GM18867 (cell line): ENCODE measurements at regions not wholly inside any gene's neighbourhood (a gene's known extent, or its start where the extent isn't known, plus 50 kb on each side); places are given as distances from the start of the nearest gene placed in this dataset.

Experiments used
- ATAC-seq: cut with Tn5 transposase; IDR thresholded peaks from one replicate; pipeline ENCODE4 v1.9.1; 2021; ENCODE audit warnings: mild to moderate bottlenecking, moderate library complexity; ENCODE audit not compliant: unreplicated experiment

DNA sequence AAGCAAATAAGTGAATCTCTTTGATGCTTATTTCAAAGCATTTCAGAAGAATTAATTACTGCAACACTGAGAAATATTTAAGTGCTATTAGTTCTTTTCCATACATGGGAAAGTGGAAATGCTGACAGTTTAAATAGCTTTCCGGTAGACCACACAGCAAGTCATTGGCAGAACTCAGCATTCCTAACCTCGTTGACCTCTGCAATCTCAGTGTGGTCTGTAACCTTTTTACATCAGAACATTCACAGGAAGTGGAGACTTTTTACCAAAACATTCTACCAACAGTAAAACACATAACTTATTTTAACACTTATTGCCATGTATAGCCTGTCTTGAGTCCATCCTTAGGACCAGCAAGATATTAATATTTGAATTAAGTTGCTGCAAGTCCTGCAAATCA is 249.5 kb upstream of the DCN start:
- ATAC-seq: no peak

DNA sequence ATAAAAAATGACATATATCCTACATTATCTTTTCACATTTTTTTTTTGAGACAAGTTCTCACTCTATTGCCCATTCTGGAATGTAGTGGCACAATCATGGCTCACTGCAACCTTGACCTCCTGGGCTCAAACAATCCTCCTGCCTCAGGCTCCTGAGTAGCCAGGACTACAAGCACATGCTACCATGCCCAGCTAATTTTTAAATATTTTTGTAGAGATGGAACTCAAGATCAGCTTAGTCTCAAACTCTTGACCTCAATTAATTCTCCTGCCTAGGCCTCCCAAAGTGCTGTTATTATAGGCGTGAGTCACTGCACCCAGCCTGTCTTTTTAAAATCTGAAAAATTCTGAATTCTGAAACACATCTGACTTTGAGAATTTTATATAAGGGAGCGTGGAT is 241.9 kb upstream of the DCN start:
- ATAC-seq: no peak

DNA sequence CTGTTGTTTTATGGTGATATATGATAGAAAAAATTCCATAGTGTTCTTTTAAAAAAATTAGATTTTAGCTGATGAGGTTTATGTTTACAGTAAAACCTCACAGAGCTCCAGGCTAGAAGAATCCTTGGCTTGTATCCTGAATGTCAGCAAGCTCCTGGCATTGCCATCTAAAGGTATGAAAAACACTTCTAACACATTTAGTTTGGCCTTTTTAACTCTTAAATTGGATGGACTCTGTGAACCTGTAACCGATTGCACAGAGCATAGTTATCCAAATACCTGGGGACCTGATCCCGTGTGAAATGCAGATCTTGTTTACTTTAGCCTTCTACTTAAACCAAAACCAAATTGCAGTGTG is 241.1 kb upstream of the DCN start:
- ATAC-seq: no peak

DNA sequence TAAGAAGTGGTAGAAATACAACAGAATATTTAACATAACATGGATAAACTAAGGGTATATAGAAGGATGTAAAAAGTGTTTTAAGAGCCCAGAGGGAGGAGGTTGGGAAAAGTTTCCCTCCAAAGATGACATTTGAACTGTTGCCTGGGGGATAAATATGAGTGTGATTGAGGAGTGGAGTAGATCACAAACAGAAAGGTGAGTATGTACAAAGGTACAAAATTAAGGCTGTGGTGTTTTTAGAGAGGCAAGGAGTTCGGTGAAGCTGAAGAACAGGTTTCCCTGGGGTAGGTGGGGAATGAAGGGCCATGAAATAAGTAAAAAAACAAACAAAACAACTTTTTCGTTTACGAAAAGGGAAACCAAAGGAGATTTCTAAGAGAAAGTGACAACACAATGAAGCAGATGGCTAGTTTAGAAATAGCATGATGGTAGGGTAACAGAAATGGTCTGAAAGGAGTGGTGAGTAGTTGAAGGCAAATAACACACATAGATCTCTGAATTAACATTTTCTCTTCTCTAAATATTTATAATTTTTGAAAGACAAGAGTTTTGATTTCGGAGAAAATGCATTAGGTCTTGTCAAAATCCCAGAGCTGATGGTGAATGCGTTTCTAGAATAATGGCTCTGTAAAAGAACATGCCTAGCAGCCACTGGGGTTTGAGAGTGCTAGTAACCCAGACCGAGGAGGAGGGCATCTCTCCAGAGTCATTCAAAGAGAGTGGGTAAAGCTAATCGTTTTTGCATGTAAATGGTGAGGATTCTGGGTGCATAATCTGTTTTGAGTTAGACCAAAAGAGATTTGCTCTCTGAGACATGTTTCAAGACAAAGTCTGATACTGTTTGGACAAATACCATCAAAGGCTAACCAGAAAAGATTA is 240.4 kb upstream of the DCN start:
- no peak for ATAC-seq

DNA sequence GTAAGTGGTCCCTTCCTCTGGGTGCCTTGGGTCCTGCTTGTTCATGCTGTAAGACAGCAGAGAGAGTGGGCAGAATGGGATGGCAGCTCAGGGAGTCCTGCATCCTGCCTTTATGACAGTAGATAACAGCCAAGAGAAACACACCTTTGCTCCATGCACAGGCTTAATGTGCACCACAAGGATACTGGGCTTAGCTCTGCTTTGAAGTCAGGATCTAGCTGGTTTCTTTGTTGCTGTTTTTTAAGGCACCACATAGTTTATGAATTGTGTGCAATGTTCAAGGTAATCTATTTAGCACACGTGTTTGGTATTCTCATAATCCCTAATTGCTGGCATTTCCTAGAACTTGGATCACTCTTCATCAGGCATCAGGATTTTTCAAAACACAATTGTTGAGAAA is 239.5 kb upstream of the DCN start:
- no peak for ATAC-seq

DNA sequence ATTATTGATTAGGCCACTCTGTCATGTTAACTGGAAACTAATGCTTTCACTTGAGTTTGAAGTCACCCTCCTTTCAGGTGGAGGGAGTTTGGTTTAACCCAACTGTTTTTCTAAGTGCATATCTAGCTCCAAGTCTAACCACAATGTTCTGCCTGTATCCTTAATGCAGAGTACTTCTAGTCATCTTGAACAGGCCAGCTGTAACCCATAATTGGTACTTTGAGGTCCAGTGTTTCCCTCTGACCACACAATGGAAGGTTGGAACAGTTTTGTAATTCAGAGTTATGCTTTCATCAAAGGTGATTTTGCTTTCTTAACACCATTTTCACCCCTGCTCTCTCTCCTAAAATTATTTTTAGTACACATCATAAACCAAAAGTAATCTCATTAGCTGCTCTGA is 237.2 kb upstream of the DCN start:
- no peak for ATAC-seq

DNA sequence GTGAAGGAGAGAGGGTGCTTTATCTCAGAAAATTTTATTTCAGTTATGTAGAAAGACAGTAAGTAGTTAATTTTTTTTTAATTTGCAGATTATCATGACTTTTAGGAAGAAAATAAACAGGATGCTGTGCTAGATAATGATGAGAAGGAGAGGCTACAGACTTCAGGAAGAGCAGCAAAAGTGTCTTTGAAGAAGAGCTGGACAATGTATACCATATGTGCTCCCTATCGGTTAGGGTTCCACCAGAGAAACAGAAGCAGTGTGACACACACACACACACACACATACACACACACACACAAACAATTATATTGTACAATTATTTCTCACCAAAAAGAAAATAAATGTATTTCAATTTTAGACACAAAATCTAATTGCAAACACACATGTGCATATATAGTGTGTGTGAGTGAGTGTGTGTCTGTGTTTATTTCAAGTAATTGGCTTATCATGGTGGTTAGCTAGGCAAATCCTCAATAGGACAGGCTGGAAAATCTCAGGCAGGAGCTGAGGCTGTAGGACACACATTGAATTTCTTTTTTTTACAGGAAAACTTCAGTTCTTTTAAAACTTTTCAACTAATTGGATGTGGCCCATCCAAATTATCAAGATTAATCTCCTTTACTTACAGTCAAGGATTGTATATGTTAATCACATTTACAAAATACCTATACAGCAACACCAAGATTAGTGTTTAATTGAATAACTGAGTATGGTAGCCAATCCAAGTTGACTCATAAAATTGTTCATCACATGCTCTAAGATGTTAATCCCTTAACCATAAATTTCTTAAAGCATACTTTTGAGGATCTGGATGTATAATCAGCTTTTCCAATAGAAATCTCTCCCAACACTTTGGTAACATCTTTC is 235.8 kb upstream of the DCN start:
- ATAC-seq: no peak

DNA sequence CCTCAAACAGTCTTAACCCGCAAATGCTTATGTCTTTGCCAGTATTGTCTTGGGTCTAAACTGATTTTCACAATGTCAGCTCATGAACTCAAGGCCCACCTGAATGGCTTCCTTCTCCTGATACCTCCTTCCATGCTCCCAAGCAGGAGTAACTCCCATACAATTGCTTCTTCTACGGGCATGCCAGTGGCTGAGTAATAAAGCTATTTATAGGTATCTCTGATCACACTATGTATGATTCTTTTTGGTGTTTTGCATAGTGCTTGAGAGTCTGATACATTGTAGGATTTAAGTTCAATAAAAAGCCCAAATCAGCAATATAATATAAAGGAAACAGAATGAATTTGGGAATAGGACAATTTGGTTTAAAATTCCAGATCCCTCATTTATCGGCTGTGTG is 235.0 kb upstream of the DCN start:
- no peak for ATAC-seq

DNA sequence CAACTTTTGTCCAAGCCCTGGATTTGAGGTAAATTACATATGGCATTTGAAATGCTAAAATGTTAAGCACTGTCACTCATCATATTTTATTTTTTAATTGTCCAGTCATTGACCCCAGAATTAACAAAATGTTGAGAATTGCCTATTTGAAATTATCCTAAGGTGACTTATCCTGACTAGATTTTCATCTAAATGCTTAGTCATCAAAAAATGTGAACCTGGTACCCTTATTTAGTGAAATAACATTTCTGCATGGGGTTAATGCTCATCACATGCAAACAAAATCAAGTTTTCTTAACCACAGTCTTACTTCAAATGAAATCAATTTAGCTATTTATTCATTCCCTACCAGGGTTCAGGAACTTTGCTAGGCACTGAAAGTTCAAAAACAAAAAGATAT is 232.0 kb upstream of the DCN start:
- ATAC-seq: no peak

DNA sequence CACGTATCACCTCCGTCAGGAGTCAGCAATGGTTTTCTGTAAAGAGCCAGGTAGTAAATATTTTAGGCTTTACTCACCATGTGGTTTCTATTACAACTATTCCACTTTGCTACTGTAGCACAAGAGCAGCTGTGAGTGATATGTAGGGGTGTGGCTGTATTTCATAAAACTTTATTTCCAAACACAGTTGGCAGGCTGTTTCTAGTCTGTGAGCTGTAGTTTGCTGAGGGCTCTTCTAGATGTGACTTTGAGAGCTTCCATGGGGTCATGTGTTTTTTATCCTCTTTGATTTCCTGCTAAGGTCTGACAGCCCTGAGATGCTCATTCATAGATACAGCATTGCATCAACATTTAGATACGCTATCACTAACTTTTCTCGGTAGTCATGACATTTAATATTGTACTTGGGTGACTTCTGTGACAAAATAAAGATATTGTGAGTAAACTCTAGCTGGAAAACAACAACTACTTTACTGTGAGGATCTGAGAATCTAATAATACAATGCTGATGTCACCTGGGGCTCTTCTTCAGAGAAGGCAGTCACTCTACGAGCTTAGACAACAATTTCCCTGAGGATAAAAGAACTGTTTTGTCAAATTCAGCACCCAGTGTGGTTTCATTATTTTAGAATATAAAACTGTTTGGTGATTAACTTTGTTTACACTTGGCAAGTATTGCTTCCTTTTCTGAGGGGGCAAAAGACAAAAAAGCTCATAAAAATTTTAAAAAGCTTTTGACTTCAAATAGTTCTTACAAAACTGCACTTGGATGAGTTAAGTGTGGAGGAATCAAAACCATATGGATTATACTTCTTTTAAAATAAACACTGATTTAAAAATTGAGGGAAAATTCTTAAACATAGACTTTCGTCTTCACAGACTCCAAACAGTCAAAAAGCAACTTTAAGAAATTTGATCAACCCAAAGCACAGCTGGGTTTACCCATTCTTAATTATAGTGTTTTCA is 231.2 kb upstream of the DCN start:
- no peak for ATAC-seq

DNA sequence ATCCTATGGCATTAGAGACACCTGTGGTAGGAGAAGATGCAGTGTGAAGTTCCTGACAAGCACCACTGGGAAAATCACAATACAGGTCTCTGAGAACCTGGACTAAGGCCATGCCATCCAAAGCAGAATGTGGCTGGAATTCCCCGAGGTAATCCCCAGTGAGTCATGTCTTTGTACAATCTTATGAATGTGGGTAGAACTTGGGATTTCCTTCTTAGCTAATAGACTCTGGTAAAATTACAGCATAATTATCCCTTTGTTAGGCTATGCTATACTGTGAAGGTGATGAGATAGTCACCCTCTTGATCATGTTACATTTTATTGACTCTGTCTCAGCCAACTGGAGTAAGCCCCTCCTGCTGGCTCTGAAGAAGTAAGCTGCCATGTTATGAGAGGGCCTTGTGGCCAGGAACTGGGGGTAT is 224.3 kb upstream of the DCN start:
- ATAC-seq: peak; percentile 55

DNA sequence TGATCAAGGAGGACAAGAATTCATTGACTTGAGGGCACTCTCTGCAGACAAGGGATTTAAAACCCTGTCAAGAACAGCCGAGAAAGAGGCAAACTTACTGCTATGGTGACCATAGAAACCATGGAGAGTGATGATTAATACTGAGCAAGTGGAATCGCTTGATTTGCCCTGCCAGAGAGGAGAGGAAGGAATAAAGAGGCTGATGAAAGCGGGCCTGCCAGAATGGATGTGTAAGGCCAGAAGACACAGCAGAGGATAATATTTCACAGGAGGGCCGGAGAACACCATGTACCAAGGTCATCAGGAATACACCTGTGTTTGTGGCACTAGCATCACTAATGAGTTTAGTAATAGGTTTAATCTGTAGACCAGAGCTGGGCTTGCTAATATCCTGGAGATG is 221.8 kb upstream of the DCN start:
- no peak for ATAC-seq

DNA sequence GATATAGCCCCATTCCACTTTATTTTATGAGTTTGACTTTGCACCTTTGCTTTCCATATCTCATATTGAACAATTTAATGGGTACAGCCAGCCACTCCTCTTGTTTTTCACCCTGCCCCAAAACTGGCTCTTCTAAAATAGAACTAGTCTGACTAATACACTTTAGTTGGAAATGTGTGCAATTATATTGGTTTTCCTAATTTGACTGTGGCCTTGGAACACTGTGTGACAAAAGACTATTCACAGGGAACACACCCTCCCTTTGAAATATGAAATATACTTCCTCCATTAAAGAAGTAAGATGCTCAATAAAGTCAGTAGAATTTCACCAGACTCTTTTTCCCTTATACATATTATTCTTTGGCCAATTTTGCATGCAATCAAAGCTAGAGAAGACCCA is 218.6 kb upstream of the DCN start:
- ATAC-seq: no peak

DNA sequence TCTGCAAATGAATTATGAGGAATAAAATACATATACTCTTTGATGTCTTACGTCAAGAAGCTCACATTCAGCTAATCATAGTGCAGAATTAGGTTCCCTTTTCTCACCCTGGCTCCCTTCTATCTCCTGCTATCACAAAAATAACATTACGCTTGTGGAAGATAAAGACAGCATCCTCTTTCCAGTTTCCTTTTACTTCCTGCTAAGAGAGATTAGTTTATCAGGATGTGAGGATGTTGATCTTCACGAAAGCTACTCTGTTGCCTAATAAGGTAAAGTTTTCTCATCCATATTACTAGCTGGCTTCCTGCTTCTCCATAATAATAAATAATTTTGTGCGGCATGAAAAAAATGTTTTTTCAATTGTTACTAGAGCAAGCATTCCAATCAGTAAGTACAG is 217.7 kb upstream of the DCN start:
- ATAC-seq: no peak

DNA sequence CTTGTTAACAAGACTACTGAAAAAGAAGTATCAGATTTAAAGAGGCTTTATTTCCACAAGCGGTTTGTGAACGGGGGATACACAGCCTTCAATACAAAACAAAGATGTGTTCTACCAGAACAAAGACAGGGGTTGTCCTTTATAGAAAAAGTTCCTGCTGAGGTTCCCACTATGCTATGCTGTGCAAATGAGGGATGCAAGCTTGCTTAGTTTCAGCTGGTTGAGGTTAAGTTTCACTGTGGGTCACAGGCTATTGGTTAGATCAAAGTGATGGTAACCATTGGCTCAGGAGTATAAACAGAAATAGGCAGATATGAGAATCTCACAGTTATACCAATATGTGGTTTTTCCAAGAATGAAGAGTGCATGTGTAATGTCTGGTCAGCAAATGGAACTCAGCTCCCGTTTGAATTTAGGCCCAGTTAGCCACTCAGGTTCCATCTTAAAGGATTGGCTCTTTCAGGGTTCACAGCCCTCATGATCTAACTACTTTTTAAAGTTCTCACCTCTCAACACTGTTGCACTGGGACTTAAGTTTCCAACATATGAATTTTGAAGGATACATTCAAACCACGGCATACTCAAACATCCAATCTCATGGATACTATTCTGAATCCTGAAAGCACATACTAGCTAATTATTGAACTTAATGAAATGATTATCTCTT is 215.4 kb upstream of the DCN start:
- no peak for ATAC-seq

DNA sequence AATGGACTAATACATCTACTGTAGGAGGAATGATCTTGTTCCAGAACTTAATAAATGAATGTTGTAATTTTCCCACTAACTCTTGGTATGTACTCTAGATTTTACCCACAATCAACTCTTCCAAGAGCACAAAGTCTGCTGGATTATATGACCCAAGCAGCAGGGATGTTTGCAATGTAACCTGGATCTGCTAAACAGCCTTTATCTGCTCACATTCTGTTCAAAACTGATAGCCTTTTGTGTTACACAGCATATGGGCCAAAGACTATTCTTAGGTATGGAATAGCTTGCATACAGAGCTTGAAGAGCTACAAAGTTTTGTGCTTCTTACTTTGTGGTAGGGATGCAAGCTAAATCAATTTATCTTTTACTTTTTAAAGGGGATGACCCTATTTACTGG is 213.7 kb upstream of the DCN start:
- no peak for ATAC-seq

DNA sequence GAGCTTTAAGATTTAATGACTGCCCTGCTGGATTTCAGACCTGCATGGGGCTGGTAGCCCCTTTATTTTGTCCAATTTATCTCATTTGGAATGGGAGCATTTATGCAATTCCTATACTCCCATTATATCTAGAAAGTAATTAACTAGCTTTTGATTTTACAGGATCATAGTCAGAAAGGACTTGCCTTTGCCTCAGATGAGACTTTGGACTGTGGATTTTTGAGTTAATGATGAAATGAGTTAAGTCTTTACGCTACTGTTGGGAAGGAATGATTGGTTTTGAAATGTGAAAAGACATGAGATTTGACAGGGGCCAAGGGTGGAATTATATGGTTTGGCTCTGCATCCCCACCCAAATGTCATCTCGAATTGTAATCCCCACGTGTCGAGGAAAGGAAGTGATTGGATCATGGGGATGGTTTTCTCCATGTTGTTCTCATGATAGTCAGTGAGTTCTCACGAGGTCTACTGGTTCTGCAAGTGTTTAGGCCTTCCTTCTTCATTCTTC is 213.1 kb upstream of the DCN start:
- no peak for ATAC-seq

DNA sequence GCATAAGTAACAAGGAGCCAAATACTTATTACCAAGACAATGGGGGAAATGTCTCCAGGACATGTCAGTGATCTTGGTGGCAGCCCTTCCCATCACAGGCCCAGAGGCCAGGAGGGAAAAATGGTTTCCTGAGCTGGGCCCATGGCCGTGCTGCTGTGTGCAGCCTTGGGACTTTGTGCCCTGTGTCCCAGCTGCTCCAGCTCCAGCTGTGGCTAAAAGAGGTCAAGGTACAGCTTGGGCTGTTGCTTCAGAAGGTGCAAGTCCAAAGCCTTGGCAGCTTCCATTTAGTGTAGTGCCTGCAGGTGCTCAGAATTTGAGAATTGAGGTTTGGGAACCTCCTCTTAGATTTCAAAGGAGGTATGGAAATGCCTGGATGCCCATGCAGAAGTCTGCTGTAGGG is 212.3 kb upstream of the DCN start:
- ATAC-seq: no peak

DNA sequence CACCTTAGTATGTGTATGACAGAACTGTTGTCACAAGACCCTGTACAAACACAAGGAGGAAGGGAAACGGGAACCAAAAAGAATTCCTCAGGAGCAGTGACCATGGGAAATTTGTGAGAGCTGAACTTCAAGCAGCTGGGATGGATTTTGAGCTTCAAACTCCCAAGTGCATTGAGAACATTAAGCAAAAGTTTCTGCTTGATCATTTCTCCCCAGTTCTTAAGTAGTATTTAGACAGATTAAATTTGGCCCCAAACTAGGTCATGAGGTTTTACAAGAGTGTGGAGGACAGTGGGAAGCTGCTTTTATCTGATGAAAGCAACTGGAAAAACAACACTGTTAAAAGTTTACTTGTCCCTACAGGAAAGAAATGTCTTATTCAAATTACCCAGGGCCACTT is 206.0 kb upstream of the DCN start:
- ATAC-seq: no peak

DNA sequence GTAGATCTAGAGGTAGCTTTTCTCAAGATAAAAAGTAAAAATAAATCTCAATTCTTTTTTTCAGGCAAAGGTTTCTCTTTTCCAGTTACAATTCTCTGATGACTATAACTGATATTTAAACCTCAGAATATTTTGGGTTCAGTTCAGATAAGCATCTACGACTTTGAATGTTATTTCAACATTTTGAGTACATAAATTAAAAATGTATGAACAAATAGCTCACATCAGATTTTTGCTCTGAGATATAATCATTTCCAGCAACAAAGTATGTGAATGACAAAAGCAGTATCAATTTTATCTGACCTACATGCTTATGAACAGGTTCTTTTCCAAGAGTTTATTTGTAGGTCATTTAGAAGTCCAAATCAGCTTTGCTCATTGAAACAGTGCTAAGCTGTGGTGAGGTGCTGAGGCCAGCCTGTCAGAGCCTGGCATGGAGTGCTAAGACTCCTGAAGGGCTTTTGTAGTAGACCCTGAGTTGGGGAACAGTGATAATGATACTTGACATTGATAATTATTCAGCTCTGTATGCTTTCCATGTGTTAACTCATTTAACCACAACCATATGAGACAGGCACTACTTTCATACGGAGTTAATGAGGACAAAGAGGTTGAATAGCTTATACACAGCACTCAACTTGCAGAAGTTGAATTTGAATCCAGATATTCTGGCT is 205.0 kb upstream of the DCN start:
- ATAC-seq: no peak
